ENCODE measurements at regions not wholly inside any gene's neighbourhood (a gene's known extent, or its start where the extent isn't known, plus 50 kb on each side); places are given as distances from the start of the nearest gene placed in this dataset.

- no peaks in the 10 kb centered on the region for H3K27me3 ChIP-seq (replicated peaks in 1 of 4; ENCODE audit: control extremely low read depth in 1 of 4, control insufficient read depth in 3 of 4, insufficient read depth in 4 of 4, low read length in 3 of 4)
- H3K36me3 ChIP-seq (replicated peaks in 1 of 2; ENCODE audit: control extremely low read depth in 1 of 2, control insufficient read depth in 1 of 2, extremely low read depth in 1 of 2, insufficient read depth in 2 of 2, low read length in 1 of 2): no peaks in the 10 kb centered on the region
- H3K27ac Mint-ChIP-seq: no peak overlapping the region
- intact Hi-C loops (cut with micrococcal nuclease): loop anchor here (10.0 kb wide), 1 partner anchor 55 kb away; no protein-coding TSS in a partner anchor
- H3K4me1 Mint-ChIP-seq: peaks cover 12% of the 10 kb centered on the region
- no peak overlapping the region for H3K4me3 ChIP-seq (ENCODE audit: control extremely low read depth in 1 of 5, extremely low read depth in 1 of 5, insufficient read depth in 1 of 5, low read depth in 2 of 5, low read length in 4 of 5)
- ChIA-PET CTCF (no interaction called here), POLR2A (no interaction called here)
- no peak overlapping the region for H3K4me3 Mint-ChIP-seq
- H3K9ac ChIP-seq (ENCODE audit: low read length): no peak overlapping the region
- no peaks in the 10 kb centered on the region for H3K9me3 Mint-ChIP-seq (ENCODE audit: insufficient read depth)
- no peak for TF ChIP-seq EZH2 (IDR thresholded peaks at IDR 0.05; ENCODE audit: borderline replicate concordance, insufficient read depth, low read depth, low read length, poor library complexity, severe bottlenecking)
- TF ChIP-seq CTCF (IDR thresholded peaks at IDR 0.05): no peak
- H4K20me1 ChIP-seq (ENCODE audit: control insufficient read depth, insufficient read depth, low read length, poor library complexity, severe bottlenecking): no peaks in the 10 kb centered on the region
- H3K27ac ChIP-seq (ENCODE audit: low read length in 2 of 2): no peak overlapping the region
- WGBS (ENCODE audit: insufficient coverage): 89% methylated on average over 17 of the region's 20 CpGs
- no peak overlapping the region for H2AFZ ChIP-seq (ENCODE audit: insufficient read depth, low read depth, low read length, poor library complexity, severe bottlenecking)
- DNase-seq (no peak), ATAC-seq (ENCODE audit: low read depth) (no peak)
- H3K9me3 ChIP-seq (ENCODE audit: control extremely low read depth in 1 of 3, control insufficient read depth in 2 of 3, insufficient read depth in 1 of 3, low read length in 2 of 3): no peaks in the 10 kb centered on the region
- H3K4me1 ChIP-seq (ENCODE audit: control insufficient read depth in 2 of 2, insufficient read depth in 2 of 2, low read length in 2 of 2): no peaks in the 10 kb centered on the region
- H3K4me2 ChIP-seq (replicated peaks; ENCODE audit: low read depth, low read length, poor library complexity, severe bottlenecking): no peak overlapping the region
- H3K79me2 ChIP-seq (ENCODE audit: control insufficient read depth, insufficient read depth, low read length): no peaks in the 10 kb centered on the region
- peaks cover 13% of the 10 kb centered on the region for H3K27me3 Mint-ChIP-seq
Measured at GRCh38 chr15:58309963-58310928, 121.5 kb upstream of the LIPC start.

- peaks cover 13% of the 10 kb centered on the region for H3K4me1 Mint-ChIP-seq
- intact Hi-C loops (cut with micrococcal nuclease): no loop called here
Measured at GRCh38 chr15:58311556-58311955, 120.2 kb upstream of the LIPC start.

More at GRCh38 chr15:58311556-58311955, 120.2 kb upstream of the LIPC start:
- H3K27me3 ChIP-seq (replicated peaks in 1 of 4; ENCODE audit: control extremely low read depth in 1 of 4, control insufficient read depth in 3 of 4, insufficient read depth in 4 of 4, low read length in 3 of 4): no peaks in the 10 kb centered on the region
- Mint-ChIP-seq H3K4me3 (no peak overlapping the region), H3K27ac (no peak overlapping the region), H3K27me3 (peaks cover 8% of the 10 kb centered on the region), H3K9me3 (ENCODE audit: insufficient read depth) (no peaks in the 10 kb centered on the region)
- DNase-seq (no peak), ATAC-seq (ENCODE audit: low read depth) (no peak)
- H3K36me3 ChIP-seq (replicated peaks in 1 of 2; ENCODE audit: control extremely low read depth in 1 of 2, control insufficient read depth in 1 of 2, extremely low read depth in 1 of 2, insufficient read depth in 2 of 2, low read length in 1 of 2): no peaks in the 10 kb centered on the region
- no peak for TF ChIP-seq CTCF (IDR thresholded peaks at IDR 0.05)
- no peak for TF ChIP-seq EZH2 (IDR thresholded peaks at IDR 0.05; ENCODE audit: borderline replicate concordance, insufficient read depth, low read depth, low read length, poor library complexity, severe bottlenecking)
- no peaks in the 10 kb centered on the region for H4K20me1 ChIP-seq (ENCODE audit: control insufficient read depth, insufficient read depth, low read length, poor library complexity, severe bottlenecking)
- no peaks in the 10 kb centered on the region for H3K79me2 ChIP-seq (ENCODE audit: control insufficient read depth, insufficient read depth, low read length)
- WGBS (ENCODE audit: insufficient coverage): 100% methylated on average over 1 of the region's 4 CpGs
- no peak overlapping the region for H3K9ac ChIP-seq (ENCODE audit: low read length)
- H2AFZ ChIP-seq (ENCODE audit: insufficient read depth, low read depth, low read length, poor library complexity, severe bottlenecking): no peak overlapping the region
- no peak overlapping the region for H3K4me3 ChIP-seq (ENCODE audit: control extremely low read depth in 1 of 5, extremely low read depth in 1 of 5, insufficient read depth in 1 of 5, low read depth in 2 of 5, low read length in 4 of 5)
- H3K4me2 ChIP-seq (replicated peaks; ENCODE audit: low read depth, low read length, poor library complexity, severe bottlenecking): no peak overlapping the region
- H3K27ac ChIP-seq (ENCODE audit: low read length in 2 of 2): no peak overlapping the region
- CTCF ChIA-PET: no interaction called here
- POLR2A ChIA-PET: no interaction called here
- H3K4me1 ChIP-seq (ENCODE audit: control insufficient read depth in 2 of 2, insufficient read depth in 2 of 2, low read length in 2 of 2): no peaks in the 10 kb centered on the region
- H3K9me3 ChIP-seq (ENCODE audit: control extremely low read depth in 1 of 3, control insufficient read depth in 2 of 3, insufficient read depth in 1 of 3, low read length in 2 of 3): no peaks in the 10 kb centered on the region

Measured in B cell (primary cell).